ENCODE measurements at regions not wholly inside any gene's neighbourhood (a gene's known extent, or its start where the extent isn't known, plus 50 kb on each side); places are given as distances from the start of the nearest gene placed in this dataset.

DNA sequence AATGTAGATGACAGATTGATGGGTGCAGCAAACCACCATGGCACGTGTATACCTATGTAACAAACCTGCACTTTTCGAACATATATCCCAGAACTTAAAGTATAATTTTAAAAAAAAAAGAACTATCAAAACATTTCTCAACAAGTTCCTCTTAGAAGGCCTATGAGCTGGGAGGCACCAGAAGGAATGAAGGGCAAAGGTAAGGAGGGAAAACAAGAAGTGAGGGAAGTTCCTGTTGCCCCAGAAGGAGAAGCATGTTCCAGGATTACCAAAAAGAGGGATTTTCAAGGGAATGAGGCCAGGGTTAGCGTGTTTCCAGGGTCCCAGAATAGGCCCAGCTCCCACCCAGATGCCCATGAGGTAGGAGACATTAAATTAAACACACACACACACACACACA, 361.0 kb downstream of the SETD4 start:
- DNase-seq (ENCODE audit: low read depth in 2 of 2), result no peak

DNA sequence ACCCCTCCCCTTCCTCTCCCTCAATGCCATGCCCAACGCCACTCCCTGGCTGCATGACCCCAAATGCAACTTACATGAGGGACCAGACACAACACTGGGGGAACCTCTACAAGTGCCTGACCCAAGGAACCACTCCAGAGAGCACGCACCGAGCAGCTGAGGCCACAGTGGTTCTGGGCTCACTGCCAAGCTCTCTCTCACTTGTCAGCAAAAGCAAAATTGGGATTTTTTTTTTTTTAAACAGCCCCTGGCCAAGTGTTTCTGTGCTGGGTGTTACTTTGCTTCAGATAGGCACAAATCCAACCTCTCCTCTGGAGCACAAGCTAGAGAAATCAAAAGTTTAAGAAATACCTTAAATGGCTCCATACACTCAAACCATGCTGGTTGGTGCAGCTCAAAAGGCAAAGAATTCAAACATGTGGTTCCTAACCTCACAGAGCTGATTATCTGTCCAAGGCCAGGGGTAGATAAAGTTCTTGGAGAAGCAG, 363.0 kb downstream of the SETD4 start:
- DNase-seq (ENCODE audit: low read depth in 2 of 2), result no peak

DNA sequence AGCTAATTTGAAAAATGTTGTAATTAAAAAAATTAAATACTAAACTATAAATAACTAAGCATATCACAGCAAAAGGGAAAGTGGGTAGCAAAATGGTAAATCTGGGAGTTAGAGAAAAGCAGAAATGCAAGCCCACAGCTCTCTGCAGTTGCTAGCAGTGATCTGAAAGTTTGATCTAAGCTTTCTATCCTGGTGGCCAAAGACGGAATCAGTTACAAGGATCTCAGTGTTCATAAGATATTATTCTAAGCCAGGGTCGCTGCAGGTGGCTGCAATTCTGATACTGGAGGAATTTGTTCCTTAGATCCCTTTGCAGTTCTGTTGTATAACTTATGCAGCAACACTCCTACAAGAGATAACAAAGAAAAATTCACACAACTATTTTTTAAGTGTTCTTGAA, 363.7 kb downstream of the SETD4 start:
- DNase-seq (ENCODE audit: low read depth in 2 of 2), result no peak

DNA sequence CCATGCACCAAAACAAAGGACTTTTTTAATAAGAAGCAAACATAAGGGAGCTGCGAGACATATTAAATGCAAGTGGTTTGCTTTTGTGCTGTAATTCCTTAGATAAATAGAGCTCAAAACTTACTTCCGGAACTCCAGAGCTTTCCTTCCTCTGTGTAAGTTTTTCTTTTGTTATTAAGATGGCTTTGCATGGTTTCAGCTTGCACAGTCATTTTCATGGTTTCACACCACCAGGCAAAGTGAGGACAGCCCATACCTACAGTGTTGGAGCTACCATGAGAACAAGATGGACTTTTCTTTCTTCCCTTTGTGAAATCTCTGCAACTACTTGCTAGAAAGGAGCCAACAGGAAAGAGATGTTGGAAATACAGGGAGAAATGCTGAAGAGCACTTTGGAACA, 368.0 kb downstream of the SETD4 start:
- no peak for DNase-seq (ENCODE audit: low read depth in 2 of 2)

DNA sequence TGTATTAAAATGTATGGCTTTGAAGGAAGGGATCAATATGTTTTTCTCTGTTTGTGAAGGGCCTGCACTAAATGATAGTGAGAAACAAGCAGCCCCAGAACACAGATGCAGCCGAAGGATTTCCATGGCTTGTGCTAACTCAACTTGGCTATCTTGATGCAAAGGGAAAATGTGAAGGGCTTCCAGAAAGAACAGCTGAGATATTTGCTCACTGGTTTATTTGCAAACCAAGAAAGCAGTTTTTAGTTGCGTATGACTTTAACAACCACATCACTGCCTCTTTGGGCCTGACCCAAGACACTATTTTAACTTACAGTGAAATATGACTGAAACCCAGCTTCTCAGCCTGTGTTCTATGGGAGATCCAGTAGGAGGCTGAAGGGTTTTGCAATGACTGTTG, 369.9 kb downstream of the SETD4 start:
- DNase-seq (ENCODE audit: low read depth in 2 of 2), result no peak

DNA sequence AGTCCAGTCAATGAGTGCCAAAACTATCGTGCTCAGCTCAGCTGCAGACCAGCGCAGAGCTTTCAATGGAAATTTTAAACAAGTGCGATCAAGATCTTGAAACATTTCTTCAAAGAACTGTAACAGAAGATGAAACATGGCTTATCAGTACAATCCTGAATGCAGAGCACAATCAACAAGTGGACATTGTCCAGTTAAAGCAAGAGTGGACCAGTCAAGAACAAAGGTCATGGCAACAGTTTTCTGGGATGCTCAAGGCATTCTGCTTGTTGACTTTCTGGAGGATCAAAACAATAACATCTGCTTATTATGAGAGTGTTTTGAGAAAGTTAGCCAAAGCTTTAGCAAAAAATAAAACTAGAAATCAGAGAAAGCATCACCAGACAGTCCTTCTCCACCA, 374.2 kb downstream of the SETD4 start:
- DNase-seq (ENCODE audit: low read depth in 2 of 2), result no peak

DNA sequence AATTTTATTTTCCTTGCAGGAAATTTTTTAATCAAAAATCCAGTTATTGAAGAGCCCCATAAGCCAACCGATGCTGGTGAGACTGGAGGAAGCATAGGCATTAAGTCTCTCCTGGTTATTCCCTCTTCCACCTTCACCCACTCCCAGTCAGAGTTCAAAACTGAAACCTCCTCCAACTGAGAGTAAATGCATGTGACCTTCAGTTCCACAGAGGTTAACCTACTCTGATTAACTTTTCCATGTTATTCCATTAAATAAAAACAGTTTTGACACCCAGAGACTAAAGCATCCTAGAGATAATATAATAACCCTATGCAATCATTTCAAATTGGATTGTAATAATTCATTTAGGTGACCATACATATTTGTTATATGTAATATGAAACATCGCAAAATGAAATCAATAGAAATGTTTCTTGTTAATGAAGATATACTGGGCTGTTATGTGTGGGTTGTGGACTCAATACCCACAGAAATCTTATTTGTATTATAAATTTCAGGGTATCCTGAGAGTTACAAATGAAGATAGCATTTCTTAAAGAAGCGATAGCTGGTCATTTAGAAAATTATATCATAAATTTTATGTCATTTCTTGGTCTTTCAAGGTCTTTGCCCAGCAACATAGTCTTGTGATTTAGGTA, 376.5 kb downstream of the SETD4 start:
- no peak for DNase-seq (ENCODE audit: low read depth in 2 of 2)

DNA sequence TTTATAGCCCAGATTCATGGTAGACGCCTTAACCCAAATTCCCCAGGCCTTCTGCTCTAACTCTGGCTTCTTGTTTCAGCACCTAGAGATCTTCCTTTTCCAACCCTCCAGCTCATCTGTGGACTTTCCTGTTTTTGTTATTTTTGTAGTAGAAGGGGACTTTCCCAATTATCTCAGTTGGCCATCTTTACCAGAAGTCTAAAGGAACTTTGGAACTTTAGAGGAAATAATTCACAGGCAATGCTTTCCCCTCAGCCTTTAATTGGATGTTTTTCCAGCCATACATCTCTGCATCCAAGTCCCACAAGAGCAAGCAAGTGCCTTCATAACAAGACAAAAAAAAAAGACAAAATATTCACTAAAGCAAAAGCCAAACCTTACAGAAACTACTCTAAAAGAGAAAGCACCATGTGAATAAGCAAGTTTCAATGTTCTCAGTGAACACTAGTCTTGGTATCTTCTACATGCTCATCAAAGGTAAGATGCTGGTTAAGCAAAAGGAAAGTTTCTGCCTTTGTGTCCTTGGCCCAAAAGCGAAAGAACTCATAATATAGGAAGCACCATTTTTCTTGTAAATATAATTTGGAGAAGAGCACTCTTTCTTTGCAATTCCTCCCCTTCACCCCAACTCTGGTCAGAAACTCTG, 377.3 kb downstream of the SETD4 start:
- no peak for DNase-seq (ENCODE audit: low read depth in 2 of 2)

DNA sequence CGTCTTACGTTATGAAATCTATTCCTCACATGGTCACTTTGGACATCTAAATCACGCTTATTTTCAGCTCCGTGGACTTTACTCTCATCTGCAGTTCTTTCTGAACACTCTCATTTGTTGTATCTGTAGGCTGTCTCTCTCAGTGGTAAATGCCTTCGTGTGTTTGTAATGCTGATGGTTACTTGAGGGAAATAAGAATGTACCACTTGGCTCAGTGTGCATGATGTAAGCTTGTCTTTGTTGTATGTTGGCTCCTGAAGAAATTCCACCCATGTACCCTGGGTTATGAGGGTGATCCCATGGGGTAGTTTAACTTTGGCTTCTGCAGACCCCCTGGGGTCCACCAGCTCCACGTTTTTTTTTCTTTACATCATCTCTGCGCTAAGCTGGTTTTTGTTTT, 378.4 kb downstream of the SETD4 start:
- DNase-seq (ENCODE audit: low read depth in 2 of 2), result no peak

DNA sequence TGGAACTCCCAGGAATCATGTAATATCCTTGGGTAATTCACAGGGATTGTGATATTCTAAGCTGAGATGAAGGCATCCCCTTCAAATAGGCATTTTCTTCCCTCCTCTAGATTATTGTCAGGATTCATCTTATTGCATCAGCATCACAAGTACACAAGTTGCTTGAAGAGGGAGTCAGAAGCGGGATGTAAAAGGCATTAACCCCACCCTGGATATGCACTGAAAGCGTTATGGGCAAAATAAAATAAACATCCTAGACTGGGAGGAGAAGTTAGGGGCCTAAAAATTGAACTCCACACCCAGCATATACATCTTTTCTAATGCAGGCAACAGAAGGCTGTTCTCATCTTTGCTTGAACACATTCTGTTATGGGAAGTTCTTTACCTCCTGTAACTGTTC, 381.2 kb downstream of the SETD4 start:
- no peak for DNase-seq (ENCODE audit: low read depth in 2 of 2)

DNA sequence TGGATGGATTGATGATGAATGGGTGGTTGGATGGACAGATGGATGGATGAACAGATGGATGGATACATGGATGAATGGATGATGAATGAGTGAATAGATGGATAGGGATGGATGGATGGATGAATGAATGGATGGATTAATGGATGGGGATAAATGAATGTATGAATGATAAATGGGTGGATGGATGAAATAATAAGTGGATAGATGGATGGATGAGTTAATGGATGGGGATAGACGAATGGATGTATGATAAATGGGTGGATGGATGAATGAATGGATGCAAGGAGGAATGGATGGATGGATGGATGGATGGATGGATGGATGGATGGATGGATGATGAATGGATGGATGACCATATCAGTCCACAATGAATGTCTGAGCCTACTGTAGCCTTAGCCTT, 381.9 kb downstream of the SETD4 start:
- DNase-seq (ENCODE audit: low read depth in 2 of 2), result no peak

DNA sequence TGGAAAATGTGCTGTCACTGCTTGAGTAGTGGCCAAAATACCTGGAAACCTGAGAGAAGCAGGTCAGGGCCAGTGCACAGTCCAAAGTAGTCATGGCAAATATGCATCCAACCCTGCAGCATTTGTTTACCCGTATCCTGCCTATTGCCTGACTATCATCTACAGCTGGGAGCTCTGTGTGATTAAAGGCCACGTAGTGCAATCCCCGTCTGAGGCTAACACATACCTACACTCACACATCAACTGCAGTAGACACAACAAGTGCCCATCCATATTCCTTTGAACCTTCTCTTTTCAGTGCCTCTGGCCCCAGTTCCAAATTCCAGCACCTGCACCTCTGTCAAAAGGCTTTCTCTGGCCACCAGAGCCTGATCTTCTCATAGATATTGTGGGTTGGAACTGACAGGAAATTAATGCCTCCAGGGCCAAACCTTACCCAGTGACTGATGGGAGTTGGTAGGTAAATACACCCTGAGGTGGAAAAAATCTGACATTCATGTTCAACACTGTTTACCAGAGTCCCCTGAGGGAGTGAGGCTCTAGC, 383.0 kb downstream of the SETD4 start:
- no peak for DNase-seq (ENCODE audit: low read depth in 2 of 2)

DNA sequence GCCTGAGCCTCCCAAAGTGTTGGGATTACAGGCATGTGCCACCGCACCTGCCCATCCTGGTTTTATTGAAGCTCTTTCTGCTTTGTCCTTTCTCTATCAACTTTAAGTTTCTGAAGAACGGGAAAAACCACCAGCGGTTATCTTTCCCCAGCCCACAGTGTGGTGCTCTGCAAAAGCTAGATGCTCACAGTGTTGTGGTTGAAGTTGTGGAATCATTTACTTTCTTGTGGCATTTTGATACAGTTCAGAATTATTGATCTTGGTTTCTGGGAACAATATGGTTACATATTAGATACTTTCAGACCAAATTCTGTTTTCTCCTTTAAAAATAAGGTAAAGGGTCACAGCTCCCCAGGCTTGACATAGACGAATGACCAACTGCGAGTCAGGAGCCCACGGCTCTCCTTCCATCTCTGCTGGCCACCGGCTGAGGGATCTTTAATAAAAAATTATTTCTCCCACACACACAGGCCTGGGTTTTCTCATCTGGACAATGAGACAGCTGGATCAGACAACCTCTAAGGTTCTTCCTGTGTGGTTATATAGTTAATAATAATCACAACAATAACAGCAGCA, 385.3 kb downstream of the SETD4 start:
- no peak for DNase-seq (ENCODE audit: low read depth in 2 of 2)

DNA sequence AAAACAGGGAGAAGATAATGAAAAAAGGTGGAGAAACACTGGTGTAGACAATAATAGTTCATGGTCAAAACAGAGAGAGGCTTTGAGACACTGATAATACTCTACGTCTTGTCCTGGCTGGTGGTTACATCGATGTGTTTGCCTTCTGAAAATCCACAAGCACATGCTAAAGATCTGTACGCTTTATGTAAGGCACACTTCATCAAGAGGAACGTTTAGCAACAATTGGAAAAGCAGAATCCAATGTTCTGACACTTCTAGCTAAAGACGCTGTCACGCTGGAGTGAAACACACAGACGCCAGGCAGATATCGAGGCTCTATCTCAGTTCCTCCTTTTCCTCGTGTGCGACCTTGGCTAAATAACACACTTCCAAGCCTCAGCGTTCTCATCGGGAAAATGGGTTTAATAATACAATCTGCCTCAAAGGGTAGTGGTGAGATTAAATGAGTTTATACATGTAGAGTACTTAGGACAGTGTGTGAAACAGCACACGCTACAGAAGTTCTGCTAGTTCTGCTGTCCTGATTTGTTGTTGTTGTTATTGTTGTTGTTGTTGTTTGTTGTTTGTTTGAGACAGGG, 386.1 kb downstream of the SETD4 start:
- DNase-seq (ENCODE audit: low read depth in 2 of 2), result no peak

DNA sequence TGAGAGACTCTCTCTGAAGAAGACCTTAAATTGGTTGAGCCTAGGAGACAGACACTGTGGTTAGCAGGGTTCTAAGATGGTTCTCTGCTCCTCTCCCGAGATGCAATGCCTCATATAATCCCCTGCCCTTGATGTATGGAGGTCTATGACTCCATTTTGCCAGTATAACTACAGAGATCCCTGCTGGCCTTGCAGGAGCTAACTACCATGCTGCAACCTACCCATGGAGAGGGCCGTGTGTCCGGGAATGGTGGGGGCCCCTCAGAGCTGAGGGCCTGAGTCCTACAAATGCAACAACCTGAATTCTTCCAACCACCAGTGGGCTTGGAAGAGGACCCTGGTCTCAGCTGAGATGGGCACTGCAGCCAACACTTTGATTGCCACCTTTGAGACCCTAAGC, 388.0 kb downstream of the SETD4 start:
- no peak for DNase-seq (ENCODE audit: low read depth in 2 of 2)

DNA sequence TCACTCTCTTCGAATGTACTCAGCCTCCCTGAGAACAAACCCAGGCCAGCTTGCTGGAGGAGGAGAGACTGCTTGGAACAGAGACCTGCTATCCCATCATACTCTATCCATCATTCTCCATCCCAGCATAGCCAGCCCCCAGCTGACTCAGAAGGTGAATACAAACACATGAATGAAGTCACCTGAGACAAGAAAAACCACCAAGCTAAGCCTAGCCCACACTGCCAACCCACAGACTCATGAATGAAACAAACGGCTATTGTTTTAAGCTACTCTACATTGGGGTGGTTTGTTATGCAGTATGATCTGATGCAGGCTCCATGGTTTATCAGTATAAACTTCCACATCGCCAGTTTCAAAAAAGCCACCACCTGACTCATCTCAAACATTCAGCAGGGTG, 395.6 kb downstream of the SETD4 start:
- peak in 1 of 2 donors; percentile 8 for DNase-seq (ENCODE audit: low read depth in 2 of 2)

DNA sequence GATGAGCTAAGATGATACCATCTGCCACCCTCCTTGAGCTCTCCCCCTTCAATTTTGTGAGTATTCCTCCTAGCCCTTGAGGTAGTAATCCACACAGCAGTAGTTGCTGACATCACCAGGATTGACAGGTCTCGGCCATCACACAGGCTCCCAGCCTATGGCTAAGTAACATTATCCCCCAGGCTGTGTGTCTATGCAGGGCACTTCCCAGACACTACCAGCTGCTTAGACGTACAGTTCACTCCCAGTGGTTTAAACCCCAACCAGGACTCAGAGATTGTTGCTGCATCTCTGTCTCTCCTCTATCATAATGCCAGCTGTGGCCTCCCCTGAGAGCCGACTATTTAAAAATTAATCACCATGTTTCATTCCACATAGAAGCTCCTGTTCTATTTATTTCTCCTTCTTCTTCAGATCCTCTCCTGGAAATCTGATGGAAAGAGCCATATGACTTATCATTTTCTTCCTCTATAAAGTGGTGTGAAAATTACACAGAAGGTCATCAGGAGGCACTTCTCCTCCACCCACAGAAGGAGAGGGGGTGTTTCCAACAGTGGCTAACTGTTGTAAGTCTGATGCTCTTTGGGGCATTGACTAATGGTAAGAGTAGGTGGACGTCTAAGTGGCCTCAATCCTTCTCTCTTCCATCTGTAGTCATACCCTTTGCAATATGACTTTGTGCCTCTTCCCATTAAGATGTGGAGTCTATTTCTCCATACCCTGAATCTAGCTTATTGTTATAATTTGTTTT, 396.3 kb downstream of the SETD4 start:
- DNase-seq (ENCODE audit: low read depth in 2 of 2), result no peak

DNA sequence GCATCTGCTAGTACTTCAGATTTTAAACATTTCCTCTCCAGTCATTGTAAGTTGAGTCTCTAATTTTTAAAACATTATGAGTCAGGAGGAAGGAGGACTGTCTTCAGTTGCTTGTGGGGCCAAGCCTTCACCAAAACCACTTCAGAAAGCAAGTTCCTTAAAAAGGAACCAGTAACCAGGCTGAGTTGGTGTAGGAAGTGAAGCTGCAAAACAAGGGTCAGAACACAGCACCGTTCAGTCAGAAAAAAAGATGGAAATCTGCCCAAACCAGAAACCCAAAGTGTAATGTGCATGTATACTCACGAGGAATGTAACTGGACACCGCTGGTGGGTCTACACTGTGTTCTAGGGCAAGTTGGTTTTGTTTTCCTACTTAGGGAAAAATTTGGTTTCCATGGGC, 402.1 kb downstream of the SETD4 start:
- DNase-seq (ENCODE audit: low read depth in 2 of 2), result no peak

DNA sequence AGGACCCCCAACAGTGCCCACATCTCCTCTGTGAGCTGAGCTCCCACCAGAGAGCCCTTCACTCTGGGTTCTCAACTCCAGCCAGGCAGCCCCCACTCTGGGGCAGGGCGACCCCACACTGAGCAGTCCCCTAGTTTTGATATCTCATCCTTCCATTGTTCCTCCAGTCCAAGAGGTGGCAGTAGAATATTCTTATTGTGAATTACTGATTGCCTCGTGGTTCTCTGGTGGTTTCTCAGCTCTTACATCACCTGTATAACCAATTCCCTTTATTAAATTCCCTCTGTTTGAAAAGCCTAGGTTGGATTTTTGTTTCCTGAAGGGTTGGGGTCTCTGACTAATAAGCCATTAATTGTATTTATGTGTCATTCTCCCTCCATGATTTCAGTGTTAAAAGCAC, 407.5 kb downstream of the SETD4 start:
- DNase-seq (ENCODE audit: low read depth in 2 of 2), result no peak

DNA sequence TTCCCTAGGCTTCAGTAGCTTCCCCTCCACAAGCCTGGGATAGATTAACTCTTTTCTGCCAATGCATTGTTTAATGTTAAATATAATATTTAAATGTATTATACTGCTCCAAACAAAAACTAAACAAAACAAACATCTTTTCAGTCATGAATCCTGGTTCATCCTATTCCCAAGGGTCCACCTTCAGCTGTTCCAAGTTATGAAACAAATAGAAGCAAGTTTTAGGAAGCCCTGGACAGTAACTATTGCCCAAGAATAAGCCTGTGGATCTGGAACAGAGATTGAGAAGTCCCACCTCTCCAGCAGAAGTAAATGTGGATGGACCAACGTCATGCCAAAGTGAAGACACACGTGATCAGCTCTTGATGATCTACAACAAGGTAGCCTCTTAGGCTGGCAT, 408.1 kb downstream of the SETD4 start:
- DNase-seq (ENCODE audit: low read depth in 2 of 2), result no peak

DNA sequence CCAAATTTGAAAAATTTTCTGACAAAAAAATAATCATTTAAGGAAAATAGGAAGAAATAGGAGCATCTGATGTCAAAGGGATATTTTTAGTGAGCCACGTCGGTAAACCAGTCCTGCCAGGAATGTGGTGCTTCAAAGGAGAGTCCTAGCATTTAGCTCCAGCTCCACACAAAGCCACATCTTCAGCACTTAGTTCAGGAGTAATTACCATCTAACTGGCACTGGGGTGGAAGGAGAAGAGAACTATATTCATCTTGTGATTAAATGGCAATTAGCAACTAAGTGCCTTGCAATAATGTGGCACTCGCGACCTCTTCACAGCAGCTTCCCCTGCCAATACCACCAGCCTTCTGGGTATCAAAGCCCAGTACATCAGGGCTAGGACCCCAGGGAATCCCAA, 409.1 kb downstream of the SETD4 start:
- DNase-seq (ENCODE audit: low read depth in 2 of 2), result no peak

DNA sequence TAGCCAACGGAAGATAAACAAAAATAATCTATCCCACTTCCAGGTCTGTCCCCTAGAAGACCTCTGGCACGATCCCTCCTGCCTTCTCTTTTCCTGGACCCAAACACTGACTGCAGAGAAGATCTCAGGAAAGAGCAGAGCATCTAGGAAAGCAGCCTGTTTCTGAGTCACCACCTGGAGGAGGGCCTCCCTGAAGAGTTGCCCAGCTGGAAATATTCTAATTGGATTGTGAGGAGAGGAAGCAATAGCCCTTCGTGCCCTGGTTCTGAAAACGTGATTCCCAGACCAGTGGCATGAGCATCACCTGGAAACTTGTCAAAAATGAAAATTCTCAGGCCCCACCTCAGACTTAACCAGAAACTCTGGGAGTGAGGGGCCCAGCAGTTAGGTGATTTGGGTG, 411.1 kb downstream of the SETD4 start:
- no peak for DNase-seq (ENCODE audit: low read depth in 2 of 2)
